GM12891 (cell line): ENCODE measurements at regions not wholly inside any gene's neighbourhood (a gene's known extent, or its start where the extent isn't known, plus 50 kb on each side); places are given as distances from the start of the nearest gene placed in this dataset.
A peak's percentile ranks its signal among the peaks of the same experiment; 100 is the strongest.

ENCODE experiments used
- DNase-seq: peaks from one replicate; pipeline ENCODE4 v3.0.0; 2011; ENCODE audit warnings: low spot score; ENCODE audit not compliant: insufficient read length
- FAIRE-seq: peaks from 2 replicates; lab custom pipeline; 2011; peaks lifted over from hg19 to GRCh38; lab: Jason Lieb, UNC
- PAX5 ChIP-seq: IDR thresholded peaks from 2 replicates; pipeline ENCODE4 v1.6.1; 2011; ENCODE audit warnings: low read length, moderate library complexity, mild to moderate bottlenecking; ENCODE audit not compliant: insufficient read depth, severe bottlenecking
- POLR2A ChIP-seq: IDR thresholded peaks from 2 replicates; pipeline ENCODE4 v1.6.1; 2011; ENCODE audit warnings: low read depth, low read length, control low read depth
- POLR2AphosphoS5 ChIP-seq: IDR thresholded peaks from 2 replicates; pipeline ENCODE4 v1.6.1; 2011; ENCODE audit warnings: low read depth, low read length, control low read depth
- POU2F2 ChIP-seq: IDR thresholded peaks from 2 replicates; pipeline ENCODE4 v1.6.1; 2011; ENCODE audit warnings: low read depth, mild to moderate bottlenecking, control low read depth, low read length, moderate library complexity
- SPI1 ChIP-seq: IDR thresholded peaks from 2 replicates; pipeline ENCODE4 v1.6.1; 2011; ENCODE audit warnings: low read depth, low read length, control low read depth
- TAF1 ChIP-seq: IDR thresholded peaks from 2 replicates; pipeline ENCODE4 v1.6.1; 2011; ENCODE audit warnings: low read depth, low read length, control low read depth

DNA sequence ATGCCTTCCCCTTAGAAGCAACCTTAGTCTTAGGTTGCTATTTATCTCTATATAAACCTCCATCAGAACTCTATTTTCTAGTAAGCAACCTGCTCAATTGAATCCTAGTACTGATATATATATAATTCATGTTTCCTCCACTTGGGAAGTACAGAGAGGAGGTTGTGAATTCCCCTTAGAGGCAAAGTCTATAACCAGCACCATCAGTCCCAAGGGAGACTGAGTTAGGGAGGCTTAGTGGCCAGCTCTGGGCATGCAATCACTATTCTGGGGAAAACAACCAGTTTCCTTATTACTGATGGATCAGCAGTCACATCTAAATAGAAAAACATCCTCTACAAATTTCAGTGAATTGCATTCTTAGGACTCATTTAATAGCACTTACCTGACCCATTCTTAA is 489.1 kb downstream of the RMST start:
- TF ChIP-seq POU2F2 (no peak), SPI1 (no peak), POLR2A (no peak), PAX5 (no peak), TAF1 (no peak), POLR2AphosphoS5 (no peak)
- FAIRE-seq (no peak), DNase-seq (no peak)

DNA sequence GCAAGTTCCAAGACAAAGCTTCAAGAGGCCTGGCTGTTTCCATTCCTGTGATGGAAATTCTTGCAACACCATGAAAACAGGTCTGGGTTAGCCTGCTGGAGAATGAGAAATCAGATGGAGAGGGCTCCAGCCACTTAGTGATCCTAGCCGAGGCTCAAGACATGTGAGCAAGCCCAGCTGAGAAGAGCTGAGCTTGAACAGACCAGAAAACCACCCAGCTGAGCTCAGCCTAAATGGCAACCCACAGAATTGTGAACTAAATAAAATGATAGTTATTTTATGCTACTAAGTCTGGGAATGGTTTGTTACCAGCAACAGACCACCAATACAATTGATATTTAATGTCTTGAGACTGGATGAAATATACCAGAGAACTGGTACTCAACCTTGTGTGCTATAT is 494.5 kb downstream of the RMST start:
- TF ChIP-seq TAF1 (no peak), POLR2AphosphoS5 (no peak), POU2F2 (no peak), PAX5 (no peak), SPI1 (no peak), POLR2A (no peak)
- FAIRE-seq: no peak

DNA sequence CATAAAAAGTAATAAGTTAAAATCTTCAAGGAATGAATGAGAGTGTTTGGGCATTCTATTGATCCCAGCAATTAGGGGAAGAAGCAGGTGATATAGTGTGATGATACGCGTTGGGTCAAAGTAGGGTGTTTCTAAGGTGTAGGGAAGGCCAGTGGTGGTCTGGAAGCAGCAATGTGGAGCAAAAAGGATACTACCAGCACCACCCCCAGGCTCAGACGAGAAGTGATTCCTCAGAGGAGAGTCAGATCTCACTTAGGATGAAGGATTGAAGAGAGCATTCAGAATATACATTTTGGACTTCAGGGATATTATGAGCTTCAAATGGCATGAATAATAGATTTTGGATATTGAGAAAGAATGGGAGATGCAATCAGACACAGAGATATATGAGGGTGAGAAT is 497.6 kb downstream of the RMST start:
- TF ChIP-seq POU2F2 (no peak), TAF1 (no peak), POLR2A (no peak), POLR2AphosphoS5 (no peak), PAX5 (no peak), SPI1 (no peak)
- no peak for DNase-seq
- FAIRE-seq: no peak

More for the DNA sequence above, 494.5 kb downstream of the RMST start:
- no peak for DNase-seq

DNA sequence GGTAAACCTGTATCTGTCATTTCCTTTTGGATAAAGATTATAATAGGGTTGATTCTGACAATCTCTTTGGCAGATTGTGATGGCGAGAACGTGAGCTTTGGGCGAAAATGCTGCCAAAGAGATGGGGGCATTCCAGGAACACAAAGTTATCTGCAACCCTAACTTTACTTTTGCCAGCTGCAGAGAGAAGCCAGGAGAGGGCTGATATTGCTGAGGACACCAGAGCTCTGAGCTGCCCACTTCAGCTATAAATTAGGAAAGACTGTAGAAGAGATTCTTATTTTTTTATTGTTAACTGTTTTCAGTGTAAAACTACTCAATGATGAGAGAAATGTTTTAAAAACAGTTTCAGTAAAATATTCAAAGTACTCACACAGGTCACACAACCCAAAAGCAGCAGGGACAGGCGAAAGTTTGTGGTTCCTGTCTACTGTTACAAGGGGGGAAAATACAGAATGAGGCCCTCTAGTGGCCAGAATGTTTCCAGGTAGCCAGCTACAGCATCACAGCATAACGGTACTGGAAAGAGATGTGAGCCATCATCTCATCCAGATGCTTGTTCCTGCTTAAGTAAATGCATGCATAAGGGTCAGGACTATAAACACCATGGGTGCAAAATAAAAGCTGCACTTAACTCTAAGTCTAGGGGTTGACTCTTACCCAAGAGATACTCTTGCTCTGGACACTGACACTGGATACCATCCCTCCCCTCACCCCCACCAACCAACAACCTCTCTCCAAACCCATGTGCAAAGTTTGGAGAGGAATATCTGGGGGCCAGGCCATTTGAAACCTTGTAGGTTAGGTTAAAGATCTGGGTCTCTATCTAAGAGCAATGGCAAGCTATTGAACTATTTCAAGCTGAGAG is 498.4 kb downstream of the RMST start:
- TF ChIP-seq PAX5 (no peak), POU2F2 (no peak), TAF1 (no peak), POLR2AphosphoS5 (no peak), SPI1 (no peak), POLR2A (no peak)
- FAIRE-seq: peak; percentile 60
- peak; percentile 13 for DNase-seq

- no peak for DNase-seq
- FAIRE-seq: no peak
- TF ChIP-seq SPI1 (no peak), POLR2AphosphoS5 (no peak), POLR2A (no peak), TAF1 (no peak), PAX5 (no peak), POU2F2 (no peak)
Measured at GRCh38 chr12:97967831-97968230, 505.2 kb downstream of the RMST start.

DNA sequence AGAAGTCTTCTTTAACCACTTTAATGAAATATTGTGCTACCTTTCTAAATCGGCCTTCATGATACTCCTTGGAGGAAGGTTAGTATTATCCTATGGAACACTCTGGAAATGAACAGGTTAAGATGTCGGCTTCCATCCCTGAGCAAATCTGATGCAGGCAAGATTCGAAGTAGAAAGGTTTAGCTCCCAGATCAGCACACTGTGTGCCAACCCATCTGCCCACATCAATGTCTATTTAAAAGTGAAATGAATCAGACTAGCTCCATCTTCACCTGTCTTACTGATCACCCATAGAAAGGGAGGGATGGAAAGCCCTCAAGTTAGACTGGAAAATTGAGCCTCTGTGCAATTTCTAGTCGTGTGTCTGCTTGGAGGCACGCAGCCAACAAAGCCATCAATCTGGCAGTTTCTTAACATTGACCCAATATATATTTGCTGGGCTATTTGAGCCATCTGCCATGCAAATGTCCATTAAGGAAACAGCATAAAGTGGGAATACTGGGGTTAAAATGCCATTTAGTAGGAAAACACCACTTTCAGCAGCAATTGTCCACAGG is 506.1 kb downstream of the RMST start:
- FAIRE-seq: no peak
- TF ChIP-seq PAX5 (no peak), POLR2A (no peak), POLR2AphosphoS5 (no peak), POU2F2 (no peak), TAF1 (no peak), SPI1 (no peak)
- no peak for DNase-seq

DNA sequence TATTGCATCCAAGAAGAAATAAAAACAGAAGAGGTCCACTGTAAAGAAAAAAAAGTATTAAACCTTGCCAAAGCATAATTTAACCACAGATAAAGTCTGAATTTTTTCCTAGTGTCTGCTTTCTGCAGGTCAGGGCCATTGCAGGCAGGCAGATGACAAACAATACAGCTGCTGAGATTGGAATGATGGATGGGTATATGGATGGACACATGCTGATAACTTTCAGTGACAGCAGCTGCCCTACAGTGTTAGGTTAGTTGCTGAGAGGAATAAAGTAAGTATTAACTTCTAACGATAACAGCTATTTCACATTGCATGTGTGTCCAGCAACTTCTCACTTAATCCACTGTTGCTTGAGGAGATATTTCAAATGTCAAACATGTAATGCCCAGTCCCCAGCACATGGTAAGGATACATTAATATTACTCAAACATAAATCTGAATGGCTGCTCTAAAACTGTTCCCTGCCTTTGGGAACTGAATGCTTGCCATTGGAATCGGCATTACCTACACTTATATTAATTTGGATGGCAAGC is 515.3 kb downstream of the RMST start:
- DNase-seq (no peak), FAIRE-seq (no peak)
- TF ChIP-seq POLR2AphosphoS5 (no peak), SPI1 (no peak)

- TF ChIP-seq POU2F2 (no peak), TAF1 (no peak), POLR2A (no peak), POLR2AphosphoS5 (no peak), PAX5 (no peak)
- FAIRE-seq: no peak
- no peak for DNase-seq
Measured at GRCh38 chr12:97982684-97983083, 520.1 kb downstream of the RMST start.

DNA sequence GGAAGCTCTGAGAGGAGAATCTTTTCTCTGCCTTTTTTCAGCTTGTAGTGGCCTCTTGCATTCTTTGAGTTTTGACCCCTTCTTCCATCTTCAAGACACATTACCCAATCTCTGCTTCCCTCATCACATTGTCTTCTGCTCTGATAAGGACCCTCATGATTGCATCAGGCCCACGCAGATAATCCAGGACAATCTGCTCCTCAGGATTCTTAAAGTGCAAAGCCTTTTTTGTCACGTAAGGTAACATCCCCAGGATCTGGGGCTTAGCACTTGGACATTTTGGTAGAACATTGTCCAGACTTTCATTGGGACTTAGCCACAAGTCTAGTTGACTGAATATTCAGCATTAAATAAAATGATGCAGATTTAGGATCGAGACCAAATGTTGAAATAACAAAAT is 521.2 kb downstream of the RMST start:
- TF ChIP-seq PAX5 (no peak), TAF1 (no peak), POLR2AphosphoS5 (no peak), POU2F2 (no peak), POLR2A (no peak), SPI1 (no peak)
- FAIRE-seq: no peak
- no peak for DNase-seq

DNA sequence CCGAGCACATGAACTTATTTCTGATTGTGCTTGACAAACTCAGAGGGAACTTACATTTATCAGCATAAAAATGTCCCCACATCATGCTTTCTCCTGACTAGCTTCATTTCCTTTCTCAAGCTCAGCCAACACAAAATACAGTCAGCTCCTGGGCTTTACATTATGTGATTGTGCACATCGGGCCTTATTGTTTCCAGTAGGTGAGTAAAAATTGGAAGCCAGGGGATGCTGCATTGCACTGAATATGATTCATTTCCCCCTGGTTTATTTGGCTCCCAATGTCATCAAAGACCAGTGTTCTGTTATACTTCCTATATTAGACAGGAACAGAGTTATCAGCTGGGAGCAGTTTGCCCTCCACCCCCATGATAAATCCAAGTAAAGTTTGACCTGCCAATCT is 521.8 kb downstream of the RMST start:
- no peak for FAIRE-seq
- DNase-seq: no peak
- TF ChIP-seq POU2F2: no peak
- TF ChIP-seq SPI1: no peak
- TF ChIP-seq POLR2AphosphoS5: no peak
- no peak for TF ChIP-seq TAF1
- TF ChIP-seq PAX5: no peak
- no peak for TF ChIP-seq POLR2A
